HCT116 (cell line): ENCODE measurements at regions not wholly inside any gene's neighbourhood (a gene's known extent, or its start where the extent isn't known, plus 50 kb on each side); places are given as distances from the start of the nearest gene placed in this dataset.

ENCODE experiments used
- ATAC-seq: fragments of 200-7000 bp; cut with Tn5 transposase; 2 replicates; pipeline ENCODE4 v1.9.1; 2020; ENCODE audit warnings: mild to moderate bottlenecking, moderate library complexity
- BruUV-seq: library from RNA; stranded (reverse); fragments of 400-500 nt; replicated peaks from 2 replicates; lab custom pipeline; 2021; lab: Mats Ljungman, UMichigan
- CTCF ChIA-PET: fragments of 300-600 bp; sonication (Branson Sonifier 250); formaldehyde crosslinking; loops from one replicate; lab custom pipeline; 2021; ENCODE audit warnings: antibody characterized with exemption; lab: Charles Lee
- POLR2A ChIA-PET: fragments of 300-600, 350-600 bp; sonication (Branson Sonifier 250); formaldehyde crosslinking; loops from one replicate; lab custom pipeline; 2021; ENCODE audit warnings: antibody characterized with exemption; lab: Charles Lee
- RAD21 ChIA-PET, 2 experiments: fragments of 300-600 bp; sonication (Branson Sonifier 250); formaldehyde crosslinking; loops; one replicate each; lab custom pipeline; 2023; ENCODE audit warnings: low total read pairs in 2 of 2; ENCODE audit not compliant: uncharacterized antibody in 2 of 2, unreplicated experiment in 2 of 2, low non-redundant PET in 1 of 2; lab: Charles Lee
- DNase-seq: peaks from one replicate; pipeline ENCODE4 v3.0.0-alpha.2; 2010; ENCODE audit warnings: low read depth, low spot score
- H2AFZ ChIP-seq: fragments of 200-600 bp; shearing (Covaris generic), sonication (generic); 2 replicates; pipeline ENCODE4 v1.6.1; 2017; ENCODE audit warnings: low read depth, mixed run types, mixed read lengths, antibody characterized with exemption, low read length; ENCODE audit not compliant: poor library complexity, severe bottlenecking
- H3K27ac ChIP-seq: 2 replicates; pipeline ENCODE4 v1.5.1; 2012; ENCODE audit warnings: low read depth, low read length
- H3K27me3 ChIP-seq: fragments of 200-600 bp; sonication (generic); 2 replicates; pipeline ENCODE4 v1.6.1; 2016; ENCODE audit warnings: mixed run types, low read length, mixed read lengths; ENCODE audit not compliant: insufficient read depth
- H3K36me3 ChIP-seq, 2 experiments: fragments of 200-500 bp in 1 of 2; fragments of 200-600 bp in 1 of 2; sonication (Bioruptor generic) in 1 of 2; sonication (generic) in 1 of 2; 2 replicates each; pipeline versions ENCODE4 v1.5.1 to v1.6.1; 2014 to 2016; ENCODE audit warnings: low read length in 2 of 2, inconsistent platforms in 1 of 2, mixed read lengths in 1 of 2, mixed run types in 1 of 2; ENCODE audit not compliant: insufficient read depth in 2 of 2, control insufficient read depth in 1 of 2
- H3K4me1 ChIP-seq, 2 experiments: fragments of 200-600 bp in 1 of 2; sonication (generic) in 1 of 2; 2 replicates each; pipeline versions ENCODE4 v1.5.1 to v1.6.1; 2012 to 2017; ENCODE audit warnings: low read length in 2 of 2, inconsistent platforms in 1 of 2, mild to moderate bottlenecking in 1 of 2, mixed read lengths in 1 of 2, mixed run types in 1 of 2, moderate library complexity in 1 of 2; ENCODE audit not compliant: insufficient read depth in 2 of 2, control insufficient read depth in 1 of 2
- H3K4me2 ChIP-seq: fragments of 200-600 bp; sonication (generic); 2 replicates; pipeline ENCODE4 v1.6.1; 2017; ENCODE audit warnings: mixed run types, low read length, mixed read lengths
- H3K4me3 ChIP-seq, 2 experiments: fragments of 200-600 bp in 1 of 2; sonication (generic) in 1 of 2; replicated peaks in 1 of 2; 2 replicates each; pipeline ENCODE4 v1.5.1; 2011 to 2016; ENCODE audit warnings: low read length in 2 of 2, control low read depth in 1 of 2, low read depth in 1 of 2, mild to moderate bottlenecking in 1 of 2, mixed read lengths in 1 of 2, mixed run types in 1 of 2
- H3K79me2 ChIP-seq: fragments of 200-600 bp; sonication (generic); 2 replicates; pipeline ENCODE4 v1.6.1; 2017; ENCODE audit warnings: mild to moderate bottlenecking, mixed run types, low read length, moderate library complexity, mixed read lengths; ENCODE audit not compliant: insufficient read depth
- H3K9ac ChIP-seq: fragments of 200-600 bp; sonication (generic); 2 replicates; pipeline ENCODE4 v1.6.1; 2016; ENCODE audit warnings: low read length, mixed read lengths
- H3K9me2 ChIP-seq: fragments of 200-600 bp; sonication (generic), shearing (Covaris generic); 2 replicates; pipeline ENCODE4 v1.6.1; 2017; ENCODE audit warnings: mixed run types, mild to moderate bottlenecking, moderate library complexity; ENCODE audit not compliant: insufficient read depth
- H3K9me3 ChIP-seq, 2 experiments: fragments of 200-500 bp in 1 of 2; fragments of 200-600 bp in 1 of 2; sonication (Bioruptor generic) in 1 of 2; sonication (generic) in 1 of 2; 2 replicates each; pipeline ENCODE4 v1.6.1; 2014 to 2017; ENCODE audit warnings: low read length in 2 of 2, mixed read lengths in 2 of 2, inconsistent platforms in 1 of 2, low read depth in 1 of 2, mild to moderate bottlenecking in 1 of 2, mixed run types in 1 of 2, moderate library complexity in 1 of 2; ENCODE audit not compliant: control insufficient read depth in 1 of 2, insufficient read depth in 1 of 2
- H4K20me1 ChIP-seq: fragments of 200-600 bp; sonication (generic), shearing (Covaris generic); 2 replicates; pipeline ENCODE4 v1.6.1; 2017; ENCODE audit warnings: mixed run types, mild to moderate bottlenecking, moderate library complexity; ENCODE audit not compliant: insufficient read depth
- ATF3 ChIP-seq: IDR thresholded peaks from 2 replicates; pipeline ENCODE4 v1.6.1; 2012
- CEBPB ChIP-seq: IDR thresholded peaks from 2 replicates; pipeline ENCODE4 v1.6.1; 2012; ENCODE audit warnings: low read depth
- CTCF ChIP-seq, 3 experiments: fragments of 200-600 bp in 1 of 3; sonication (generic) in 1 of 3; IDR thresholded peaks in 2 of 3; conservative IDR thresholded peaks in 1 of 3; 2 replicates each; pipeline ENCODE4 v1.5.1; 2012 to 2017; ENCODE audit warnings: low read depth in 2 of 3, low read length in 2 of 3, antibody characterized with exemption in 1 of 3, borderline replicate concordance in 1 of 3, control low read depth in 1 of 3, mild to moderate bottlenecking in 1 of 3, mixed read lengths in 1 of 3, mixed run types in 1 of 3, moderate library complexity in 1 of 3; ENCODE audit not compliant: insufficient read depth in 1 of 3
- EZH2phosphoT487 ChIP-seq: fragments of 200-600 bp; IDR thresholded peaks from 2 replicates; pipeline ENCODE4 v1.6.1; 2018; ENCODE audit warnings: antibody characterized with exemption, borderline replicate concordance
- FOSL1 ChIP-seq: IDR thresholded peaks from 2 replicates; pipeline ENCODE4 v1.6.1; 2012; ENCODE audit warnings: low read depth
- JUND ChIP-seq: IDR thresholded peaks from 2 replicates; pipeline ENCODE4 v1.6.1; 2012
- MAX ChIP-seq: IDR thresholded peaks from 2 replicates; pipeline ENCODE4 v1.6.1; 2012
- RAD21 ChIP-seq: IDR thresholded peaks from 2 replicates; pipeline ENCODE4 v1.6.1; 2012; ENCODE audit warnings: low read depth, mild to moderate bottlenecking
- REST ChIP-seq: IDR thresholded peaks from 2 replicates; pipeline ENCODE4 v1.6.1; 2012; ENCODE audit warnings: low read depth
- SP1 ChIP-seq: IDR thresholded peaks from 2 replicates; pipeline ENCODE4 v1.6.1; 2012; ENCODE audit warnings: low read depth
- SRF ChIP-seq: IDR thresholded peaks from 2 replicates; pipeline ENCODE4 v1.6.1; 2012; ENCODE audit warnings: low read depth
- ZFX ChIP-seq: fragments of 450-650 bp; IDR thresholded peaks from 2 replicates; pipeline ENCODE4 v1.6.1; 2017
- ZNF274 ChIP-seq: fragments of 200-500 bp; sonication (Bioruptor generic); IDR thresholded peaks from 2 replicates; pipeline ENCODE4 v1.6.1; 2014; ENCODE audit warnings: mild to moderate bottlenecking, low read depth, low read length, inconsistent platforms
- intact Hi-C: fragments of 100-400 bp; cut with micrococcal nuclease; formaldehyde crosslinking; loops from 2 replicates; pipeline ENCODE4 v1.10.0; 2022

- TF ChIP-seq CTCF (IDR thresholded peaks at IDR 0.05 in 2 of 3, conservative IDR thresholded peaks at IDR 0.05 in 1 of 3; ENCODE audit: borderline replicate concordance in 1 of 3, insufficient read depth in 1 of 3, low read depth in 2 of 3, low read length in 2 of 3) (no peak), MAX (no peak), FOSL1 (no peak), ATF3 (no peak), REST (no peak), JUND (no peak), EZH2phosphoT487 (no peak), SP1 (no peak), SRF (no peak)
These were observed 73.6 kb upstream of the PHACTR3 start (continued) for GRCh38 chr20:59530782-59531181.

- Histone ChIP-seq H3K27me3 (no peaks in the 10 kb centered on the region), H4K20me1 (no peaks in the 10 kb centered on the region), H3K4me2 (no peak overlapping the region), H3K27ac (no peak overlapping the region), H3K4me3 (no peak overlapping the region), H3K9ac (no peak overlapping the region), H2AFZ (no peak overlapping the region), H3K9me2 (no peaks in the 10 kb centered on the region), H3K36me3 (no peaks in the 10 kb centered on the region), H3K4me1 (no peaks in the 10 kb centered on the region), H3K9me3 (no peaks in the 10 kb centered on the region), H3K79me2 (no peaks in the 10 kb centered on the region)
- POLR2A ChIA-PET = no interaction called here
- RAD21 ChIA-PET = no interaction called here
- TF ChIP-seq ATF3 (no peak), ZNF274 (no peak), CEBPB (no peak), CTCF (IDR thresholded peaks at IDR 0.05 in 2 of 3, conservative IDR thresholded peaks at IDR 0.05 in 1 of 3; ENCODE audit: borderline replicate concordance in 1 of 3, insufficient read depth in 1 of 3, low read depth in 2 of 3, low read length in 2 of 3) (no peak), RAD21 (no peak), SP1 (no peak), ZFX (no peak)
- intact Hi-C loops = no loop called here
- DNase-seq (no peak), ATAC-seq (no peak)
- CTCF ChIA-PET = no interaction called here
- no TSS peak for BruUV-seq
These were observed 66.3 kb upstream of the PHACTR3 start for GRCh38 chr20:59537991-59538390.
